Stimulated activated CD4-positive, alpha-beta T cell treated with anti-CD3 and anti-CD28 coated beads, TNF-alpha, amount 100 ng/mL, for 1 hour (primary cell): ENCODE measurements at regions not wholly inside any gene's neighbourhood (a gene's known extent, or its start where the extent isn't known, plus 50 kb on each side); places are given as distances from the start of the nearest gene placed in this dataset.
"Not testable (repeated sequence)": the region's sequence is repeated elsewhere in the genome, so short reads cannot be mapped to it uniquely, and the experiment has no call there.

Experiments
- DNase-seq, 3 donors: peaks; one replicate each; pipeline ENCODE4 v3.0.0-alpha.2; 2020; ENCODE audit warnings: low read depth in 3 of 3, low spot score in 1 of 3

DNA sequence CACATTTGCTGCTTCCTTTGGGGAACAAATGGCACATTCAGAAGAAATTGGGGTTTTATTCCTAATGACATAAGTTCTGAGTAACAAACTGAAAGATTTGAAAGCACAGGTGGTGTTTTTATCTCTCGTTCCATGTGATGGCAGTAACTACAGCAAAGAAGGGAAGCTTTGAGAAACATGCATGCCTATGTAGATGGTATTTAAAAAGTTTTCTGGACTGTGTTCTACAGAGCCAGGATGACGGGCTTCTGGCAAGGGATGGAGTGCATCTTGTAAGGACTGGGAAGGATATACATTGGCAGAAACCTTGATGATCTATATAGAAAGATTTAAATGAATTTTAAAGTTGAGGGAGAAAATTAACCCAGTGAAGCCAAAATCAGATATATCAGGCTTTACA, 362.2 kb upstream of the ROPN1 start:
- no peak for DNase-seq

DNA sequence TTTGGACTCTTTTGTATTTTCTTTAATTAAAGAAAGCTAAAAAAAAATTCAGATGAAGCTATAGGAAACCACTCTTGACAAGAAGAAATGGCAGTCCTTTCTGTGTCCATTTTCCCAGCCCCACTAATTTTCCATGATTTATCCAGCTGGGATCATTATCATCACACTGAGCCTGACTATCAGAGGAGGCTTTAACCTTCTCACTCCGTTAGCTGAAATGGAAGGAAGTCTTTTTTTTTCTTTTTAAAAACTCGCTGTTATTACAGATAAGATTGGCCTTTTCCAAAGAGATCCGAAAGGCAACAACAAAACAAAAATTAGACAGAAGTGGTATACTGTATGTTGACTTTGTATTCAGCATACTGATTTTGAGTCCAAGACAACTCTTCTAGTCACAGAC, 366.2 kb upstream of the ROPN1 start:
- no peak for DNase-seq

DNA sequence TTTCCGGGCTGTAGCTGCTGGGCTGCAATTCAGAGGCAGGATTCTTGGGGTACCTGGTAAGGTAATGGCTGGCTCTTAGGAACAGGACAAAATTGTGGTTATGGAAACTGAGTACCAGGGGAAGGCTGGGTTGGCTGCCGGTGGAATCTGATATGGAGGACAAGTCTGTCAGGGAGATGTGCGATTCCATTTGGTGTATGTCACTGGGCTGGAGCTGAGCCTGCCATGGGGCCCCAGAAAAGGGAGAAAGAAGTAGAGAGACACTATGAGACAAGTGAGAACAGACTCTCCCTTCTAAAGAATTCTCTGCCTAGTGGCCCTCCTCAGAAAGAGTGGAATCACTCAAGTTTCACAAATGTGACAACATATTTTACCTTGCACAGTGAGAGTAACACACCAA, 368.2 kb upstream of the ROPN1 start:
- DNase-seq, result no peak

DNA sequence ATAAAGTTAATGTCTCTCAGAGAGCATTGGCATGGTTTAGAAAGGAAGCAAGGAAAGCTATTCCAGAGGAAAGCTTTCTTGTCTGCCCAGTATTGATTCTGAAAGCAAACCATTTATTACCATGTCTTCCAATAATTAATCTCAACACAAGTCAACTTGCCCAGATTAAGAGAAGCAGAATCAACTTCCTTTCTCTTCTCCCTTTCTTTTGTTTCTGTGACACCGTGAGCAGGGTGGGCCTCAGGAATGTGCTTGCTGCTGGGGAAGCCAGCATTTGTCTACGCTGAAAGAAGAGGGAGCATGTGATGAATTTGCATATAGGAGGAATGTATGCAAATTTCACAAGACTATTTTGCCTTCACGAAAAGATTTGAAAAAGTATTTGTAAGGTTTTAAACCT, 368.6 kb upstream of the ROPN1 start:
- DNase-seq, result no peak

GRCh38 chr3:124361566-124361965, 368.7 kb upstream of the UMPS start:
- no peak for DNase-seq

- no peak for DNase-seq
Observed at GRCh38 chr3:124362455-124362854, 367.8 kb upstream of the UMPS start.

- DNase-seq, result no peak
Observed at GRCh38 chr3:124363476-124363875, 366.8 kb upstream of the UMPS start.

GRCh38 chr3:124364317-124365020, 365.8 kb upstream of the UMPS start:
- DNase-seq, result no peak

- not testable (repeated sequence) for DNase-seq
Observed at GRCh38 chr3:124366655-124367054, 363.6 kb upstream of the UMPS start.

- DNase-seq, result no peak
Observed at GRCh38 chr3:124372775-124373174, 357.5 kb upstream of the UMPS start.

DNA sequence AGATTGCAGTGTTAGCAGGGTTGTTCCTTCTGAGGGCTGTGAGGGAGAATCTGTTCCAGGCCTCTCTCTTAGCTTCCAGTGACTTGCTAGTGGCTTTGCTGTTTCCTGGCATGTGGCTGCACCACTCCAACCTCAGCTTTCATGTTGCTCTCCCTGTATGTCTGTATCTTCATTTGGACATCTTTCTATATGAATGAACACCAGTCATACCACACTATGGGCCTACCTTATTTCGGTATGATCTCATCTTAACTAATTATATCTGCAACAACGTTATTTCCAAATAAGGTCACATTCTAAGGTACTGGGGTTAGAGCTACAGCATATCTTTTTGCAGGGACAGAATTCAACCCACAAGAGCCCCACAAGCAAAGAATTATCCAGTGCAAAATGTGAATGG, 356.7 kb upstream of the UMPS start:
- DNase-seq, result no peak

DNA sequence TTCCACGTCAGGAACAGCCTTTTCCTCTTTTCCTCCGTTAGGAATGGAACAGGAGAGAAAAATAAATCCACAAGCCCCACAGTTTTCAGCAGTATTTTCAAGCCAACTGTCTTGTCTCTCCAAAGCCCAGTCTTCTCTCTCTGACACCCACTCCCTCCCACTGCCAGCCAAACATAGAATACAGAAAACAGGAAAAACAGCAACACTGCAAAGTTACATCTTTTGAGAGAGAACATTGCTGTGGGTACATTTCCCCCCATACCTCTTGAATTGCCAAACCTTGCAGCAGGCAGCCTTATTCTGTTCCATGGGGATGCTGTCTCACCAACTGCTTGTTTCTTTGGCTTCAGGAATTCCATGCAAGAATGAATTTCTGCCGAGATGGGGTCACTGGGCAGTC, 355.7 kb upstream of the UMPS start:
- DNase-seq, result no peak

DNA sequence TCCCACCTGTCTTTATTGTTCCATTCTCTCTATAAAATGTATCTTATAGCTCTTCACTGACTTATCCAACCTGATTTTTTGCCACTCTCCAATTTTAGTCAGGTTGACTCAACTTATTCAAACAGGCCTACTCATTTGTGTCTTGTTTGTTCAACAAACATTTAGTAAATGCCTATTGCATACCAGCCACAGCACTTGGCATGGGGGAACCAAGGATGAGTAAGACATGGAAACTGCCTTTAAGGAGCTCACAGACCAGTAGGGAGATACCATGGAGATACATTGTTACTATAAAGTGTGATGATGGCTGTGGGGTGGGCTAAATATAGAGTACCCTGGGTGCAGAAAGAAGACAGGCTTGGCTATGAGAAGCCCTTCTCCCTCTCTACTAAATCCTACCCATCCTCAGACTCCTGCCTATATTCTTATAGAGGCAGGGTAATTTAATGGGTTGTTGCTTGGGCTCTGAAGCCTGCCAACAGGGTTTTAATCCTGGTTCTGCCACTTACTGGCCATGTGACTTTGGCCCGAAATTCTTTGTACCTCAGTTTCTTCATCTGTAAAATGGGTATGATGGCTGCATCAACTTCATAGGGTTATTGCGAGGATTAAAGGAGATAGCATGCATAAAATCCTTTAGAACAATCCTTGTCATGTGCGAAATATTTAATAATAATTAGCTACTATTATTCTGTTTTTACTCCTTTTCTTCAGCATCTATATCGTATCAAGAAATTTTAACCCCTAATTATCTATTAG, 348.5 kb upstream of the UMPS start:
- no peak for DNase-seq

- no peak for DNase-seq
Observed at GRCh38 chr3:124383051-124383450, 347.2 kb upstream of the UMPS start.

DNA sequence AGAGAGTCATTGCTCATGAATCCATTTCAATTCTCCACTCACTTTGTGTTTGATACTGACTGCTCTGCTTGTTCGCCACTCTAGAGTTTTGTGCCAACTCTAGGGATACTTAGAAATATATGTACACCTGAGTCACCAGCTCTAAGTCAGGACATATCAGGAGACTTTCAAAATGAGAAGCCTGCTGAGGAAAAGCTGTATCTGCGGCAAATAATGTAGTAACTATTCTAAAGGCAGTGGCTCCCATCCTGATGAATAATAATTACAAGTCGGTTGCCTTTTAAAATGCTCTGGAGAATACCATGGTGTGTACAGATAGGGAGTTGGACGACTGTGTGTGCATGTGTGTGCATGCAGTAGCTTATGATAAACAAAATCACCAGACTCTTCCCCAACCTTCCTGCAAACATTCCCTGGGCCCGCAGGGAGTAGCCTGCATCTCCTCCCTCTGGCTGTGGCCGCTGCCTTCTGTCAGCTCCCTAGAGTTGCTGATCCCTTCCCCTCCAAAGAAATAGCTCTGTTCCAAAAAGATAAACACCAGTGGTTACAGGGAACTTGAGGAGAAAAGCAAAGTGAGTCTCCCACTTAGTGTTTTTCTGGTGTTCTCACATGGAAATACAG, 346.3 kb upstream of the UMPS start:
- no peak for DNase-seq

DNA sequence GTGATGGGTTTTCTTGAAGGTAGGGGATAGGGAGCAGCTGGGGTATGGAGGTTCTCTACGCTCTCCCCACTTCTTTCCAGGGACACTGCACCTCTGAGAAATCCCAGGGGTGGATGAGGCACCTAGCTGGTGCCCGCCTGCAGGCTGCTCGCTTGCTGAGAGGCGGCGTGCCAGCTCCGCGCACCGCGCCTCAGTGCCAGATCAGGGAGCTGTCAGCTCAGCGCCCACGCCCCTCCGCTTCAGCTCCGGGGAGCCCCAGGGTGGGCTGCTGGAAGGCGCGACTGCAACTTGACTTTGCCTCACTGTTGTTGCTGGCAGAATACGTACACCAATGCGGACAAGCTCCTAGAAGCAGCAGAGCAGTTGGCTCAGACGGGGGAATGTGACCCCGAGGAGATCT, 345.7 kb upstream of the UMPS start:
- DNase-seq, result no peak

- DNase-seq, result no peak
Observed at GRCh38 chr3:124385996-124386395, 344.3 kb upstream of the UMPS start.

DNA sequence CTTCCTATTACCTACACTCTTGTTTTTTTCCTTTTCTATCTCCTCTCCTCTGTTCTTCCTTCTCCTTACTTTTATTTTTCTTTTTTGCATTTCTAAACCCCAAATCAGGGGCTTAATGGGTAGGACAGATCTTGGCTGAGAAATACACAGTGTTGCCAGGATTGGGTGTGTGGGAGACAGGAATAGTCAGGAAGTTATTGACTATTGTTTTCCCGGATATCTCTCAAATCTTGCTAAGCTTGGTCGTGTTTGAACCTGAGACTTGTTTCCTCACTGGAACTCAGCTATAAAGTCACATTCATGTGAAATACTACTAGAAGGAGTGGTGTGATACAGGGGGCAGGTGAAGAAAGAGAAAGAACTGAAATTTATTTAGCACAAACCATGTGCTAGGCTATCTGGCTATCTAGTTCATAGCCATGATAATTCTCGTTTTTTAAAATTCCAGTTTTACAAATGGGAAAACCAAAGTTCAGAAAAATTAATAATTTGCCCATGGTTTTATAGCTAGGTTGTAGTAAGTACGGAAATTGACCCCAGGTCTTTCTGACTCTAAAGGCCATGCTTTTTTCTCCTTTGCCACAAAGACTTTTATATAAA, 343.2 kb upstream of the UMPS start:
- DNase-seq, result no peak

GRCh38 chr3:124391774-124392173, 338.5 kb upstream of the UMPS start:
- DNase-seq, result no peak

GRCh38 chr3:124393340-124393739, 336.9 kb upstream of the UMPS start:
- no peak for DNase-seq

- no peak for DNase-seq
Observed at GRCh38 chr3:124395162-124395561, 335.1 kb upstream of the UMPS start.
